Psoas muscle (tissue), 7 donors: ENCODE measurements at regions not wholly inside any gene's neighbourhood (a gene's known extent, or its start where the extent isn't known, plus 50 kb on each side); places are given as distances from the start of the nearest gene placed in this dataset.

Experiments
- ATAC-seq, 4 donors: fragments of 200-7000 bp; cut with Tn5 transposase; one replicate each; pipeline ENCODE4 v1.9.1; 2020; ENCODE audit warnings: moderate library complexity in 3 of 4, mild to moderate bottlenecking in 2 of 4
- DNase-seq, 2 donors: peaks; one replicate each; pipeline ENCODE4 v3.0.0-alpha.2; 2020
- H3K27ac ChIP-seq: fragments of 200-600 bp; one replicate; pipeline ENCODE4 v1.8.0; 2022
- H3K27me3 ChIP-seq, 3 donors: fragments of 200-600 bp in 1 of 3; one replicate each; pipeline versions ENCODE4 v1.6.1 to v1.8.0; 2013 to 2022; ENCODE audit warnings: low read length in 2 of 3, mild to moderate bottlenecking in 2 of 3, moderate library complexity in 1 of 3; ENCODE audit not compliant: insufficient read depth in 3 of 3
- H3K36me3 ChIP-seq, 2 donors: fragments of 200-600 bp in 1 of 2; one replicate each; pipeline versions ENCODE4 v1.6.1 to v1.8.0; 2013 to 2022; ENCODE audit warnings: low read depth in 1 of 2, mild to moderate bottlenecking in 1 of 2, moderate library complexity in 1 of 2; ENCODE audit not compliant: insufficient read depth in 1 of 2
- H3K4me1 ChIP-seq: fragments of 200-600 bp; one replicate; pipeline ENCODE4 v1.8.0; 2022
- H3K4me3 ChIP-seq: fragments of 200-600 bp; one replicate; pipeline ENCODE4 v1.8.0; 2022; ENCODE audit warnings: mild to moderate bottlenecking
- H3K9me3 ChIP-seq: fragments of 200-600 bp; one replicate; pipeline ENCODE4 v1.8.0; 2022
- CTCF ChIP-seq: fragments of 200-600 bp; IDR thresholded peaks from one replicate; pipeline ENCODE4 v1.8.0; 2022; ENCODE audit warnings: antibody characterized with exemption
- WGBS, 3 donors: extraction: QIAGEN DNeasy Blood & Tissue Kit; methylation state at CpG; one replicate each; pipeline versions ENCODE4 v1.1.6 to v1.1.7; 2013; 5-methylcytosine and 5-hydroxymethylcytosine counted together
- intact Hi-C, 2 donors: fragments of 100-400 bp; cut with DNase I; formaldehyde crosslinking; loops; one replicate each; pipeline versions ENCODE4 v1.11.0 to v1.14.2; 2022
- donor health status: healthy with polysubstance abuse.
- donor health status: DM: no; HTN: no; CAD: no; lungs with moderate emphysema.
- donor health status: Bipolar disorder and iron deficiency.
- donor health status: healthy.
- donor health status: DM: yes; HTN: yes; CAD: no.
- donor health status: DM: no; HTN: no; CAD: no.
- donor health status: DM: yes; HTN: yes; CAD: no.

GRCh38 chr10:9061871-9062270 is 1007.4 kb downstream of the GATA3 start:
- WGBS, 3 donors = 86 to 89% (median 87%) methylated on average over 3 of the region's 3 CpGs
- H3K27ac ChIP-seq = no peak overlapping the region
- no peak overlapping the region for H3K4me3 ChIP-seq
- no peak for TF ChIP-seq CTCF
- no peaks in the 10 kb centered on the region for H3K9me3 ChIP-seq
- H3K36me3 ChIP-seq = no peaks in the 10 kb centered on the region
- no peaks in the 10 kb centered on the region for H3K4me1 ChIP-seq
- ATAC-seq = no peak
- H3K27me3 ChIP-seq = no peaks in the 10 kb centered on the region
- DNase-seq = no peak
- intact Hi-C loops = no loop called here

- no peaks in the 10 kb centered on the region for H3K4me1 ChIP-seq
- DNase-seq (no peak), ATAC-seq (no peak)
- no peaks in the 10 kb centered on the region for H3K36me3 ChIP-seq
- no peak for TF ChIP-seq CTCF
- H3K9me3 ChIP-seq = no peaks in the 10 kb centered on the region
- H3K27me3 ChIP-seq = no peaks in the 10 kb centered on the region
- WGBS, 3 donors = 92 to 95% (median 93%) methylated on average over 3 of the region's 3 CpGs
- intact Hi-C loops = no loop called here
- no peak overlapping the region for H3K4me3 ChIP-seq
- no peak overlapping the region for H3K27ac ChIP-seq
Measured at GRCh38 chr10:9066152-9066551, 1011.7 kb downstream of the GATA3 start.

DNA sequence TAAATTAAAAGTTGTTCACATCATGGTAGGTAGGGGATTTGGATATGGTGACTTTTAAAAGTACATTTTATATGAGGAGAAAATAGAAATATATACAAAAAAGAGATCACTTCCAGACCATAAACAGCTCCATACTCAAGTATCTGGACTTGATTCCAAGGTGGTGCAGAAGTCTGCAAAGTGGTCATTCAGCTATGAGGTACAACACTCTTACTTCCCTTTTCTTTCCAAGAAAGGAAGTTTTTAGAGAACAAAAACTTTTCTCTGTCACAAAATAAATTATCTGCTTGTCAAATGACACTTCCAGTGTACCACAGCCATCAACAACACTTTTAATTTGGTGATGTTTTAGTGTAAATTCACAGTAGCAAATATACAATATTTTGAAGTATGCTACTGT is 1013.5 kb downstream of the GATA3 start:
- Histone ChIP-seq H3K36me3 (no peaks in the 10 kb centered on the region), H3K4me1 (no peaks in the 10 kb centered on the region), H3K9me3 (no peaks in the 10 kb centered on the region), H3K4me3 (no peak overlapping the region), H3K27me3 (no peaks in the 10 kb centered on the region), H3K27ac (no peak overlapping the region)
- intact Hi-C loops = no loop called here
- DNase-seq (no peak), ATAC-seq (no peak)
- no peak for TF ChIP-seq CTCF

DNA sequence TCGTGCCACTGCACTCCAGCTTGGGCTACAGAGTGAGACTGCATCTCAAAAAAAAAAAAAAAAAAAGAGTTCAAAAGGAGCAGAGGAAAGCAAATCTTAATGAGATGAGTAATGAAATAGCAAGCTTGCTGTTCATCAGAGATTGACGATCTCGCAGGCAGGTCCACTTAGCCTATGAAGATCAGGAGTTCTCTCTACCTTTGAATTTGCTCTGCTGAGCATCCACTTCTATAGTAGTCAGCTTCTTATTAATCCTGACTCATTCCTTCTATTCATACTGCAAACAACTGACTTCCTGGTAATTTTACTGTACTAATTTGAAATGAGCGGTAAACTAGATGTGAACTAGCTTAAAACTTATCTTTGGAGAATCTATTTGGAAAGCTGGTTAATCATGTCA is 1014.6 kb downstream of the GATA3 start:
- Histone ChIP-seq H3K4me1 (no peaks in the 10 kb centered on the region), H3K36me3 (no peaks in the 10 kb centered on the region), H3K9me3 (no peaks in the 10 kb centered on the region), H3K27me3 (no peaks in the 10 kb centered on the region), H3K27ac (no peak overlapping the region), H3K4me3 (no peak overlapping the region)
- 91 to 94% (median 94%) methylated on average over 4 of the region's 4 CpGs for WGBS, 3 donors
- no peak for ATAC-seq
- intact Hi-C loops = no loop called here
- no peak for TF ChIP-seq CTCF
- no peak for DNase-seq

DNA sequence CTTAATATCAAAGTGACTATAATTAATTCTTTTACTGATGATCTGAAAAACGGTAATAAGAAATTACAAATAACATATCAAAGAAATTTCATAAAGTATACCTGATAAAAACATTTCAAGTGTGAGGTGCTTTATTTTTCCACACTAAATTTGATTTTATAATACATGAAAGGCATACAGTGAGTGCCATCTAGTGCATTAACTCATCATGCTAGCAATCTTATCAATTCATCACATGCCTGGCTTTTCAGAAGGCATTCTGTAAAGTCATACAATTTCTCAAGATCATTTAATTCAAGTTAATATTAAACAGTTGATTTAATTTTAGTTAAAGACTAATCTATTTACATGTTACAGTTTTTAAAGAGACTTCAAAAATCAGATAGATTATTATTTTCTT is 1020.9 kb downstream of the GATA3 start:
- no peak for ATAC-seq
- Histone ChIP-seq H3K27me3 (no peaks in the 10 kb centered on the region), H3K4me1 (no peaks in the 10 kb centered on the region), H3K27ac (no peak overlapping the region), H3K9me3 (no peaks in the 10 kb centered on the region), H3K36me3 (no peaks in the 10 kb centered on the region), H3K4me3 (no peak overlapping the region)
- intact Hi-C loops = no loop called here
- DNase-seq = no peak
- TF ChIP-seq CTCF = no peak
- 67 to 71% (median 69%) methylated on average over 1 of the region's 1 CpG for WGBS, 3 donors
